ENCODE measurements at regions not wholly inside any gene's neighbourhood (a gene's known extent, or its start where the extent isn't known, plus 50 kb on each side); places are given as distances from the start of the nearest gene placed in this dataset.

GRCh38 chr9:30913331-30913730 lies 1471.1 kb upstream of the ACO1 start:
- TF ChIP-seq POLR2A (IDR thresholded peaks at IDR 0.05) (no peak), CTCF (IDR thresholded peaks at IDR 0.05) (no peak), POLR2AphosphoS5 (IDR thresholded peaks at IDR 0.05) (no peak), EP300 (IDR thresholded peaks at IDR 0.05) (no peak)

Measured in sigmoid colon (tissue), 4 donors.